Iris pigment epithelial cell (primary cell): ENCODE measurements at regions not wholly inside any gene's neighbourhood (a gene's known extent, or its start where the extent isn't known, plus 50 kb on each side); places are given as distances from the start of the nearest gene placed in this dataset.

Source experiments
- DNase-seq: peaks from one replicate; pipeline ENCODE4 v3.0.0-alpha.2; 2011; ENCODE audit warnings: low read depth

- no peak for DNase-seq
Measured at GRCh38 chr5:160956051-160956450, 104.0 kb upstream of the ATP10B start.

GRCh38 chr5:160950311-160950710, 98.3 kb upstream of the ATP10B start:
- DNase-seq: no peak

- DNase-seq: no peak
Measured at GRCh38 chr5:160940725-160941124, 88.7 kb upstream of the ATP10B start.

- DNase-seq: peak; percentile 11
Measured at GRCh38 chr5:160938532-160938931, 86.5 kb upstream of the ATP10B start.

- no peak for DNase-seq
Measured at GRCh38 chr5:160937570-160937969, 85.6 kb upstream of the ATP10B start.

GRCh38 chr5:160935776-160936175, 83.8 kb upstream of the ATP10B start:
- no peak for DNase-seq

- DNase-seq: no peak
Measured at GRCh38 chr5:160931283-160931682, 79.3 kb upstream of the ATP10B start.

- peak; percentile 3 for DNase-seq
Measured at GRCh38 chr5:160930406-160930805, 78.4 kb upstream of the ATP10B start.

- DNase-seq: no peak
Measured at GRCh38 chr5:160929906-160930305, 77.9 kb upstream of the ATP10B start.

- DNase-seq: no peak
Measured at GRCh38 chr5:160929360-160929759, 77.3 kb upstream of the ATP10B start.

GRCh38 chr5:160926428-160926827, 74.4 kb upstream of the ATP10B start:
- no peak for DNase-seq

- DNase-seq: no peak
Measured at GRCh38 chr5:160925281-160925680, 73.3 kb upstream of the ATP10B start.

GRCh38 chr5:160923936-160924710, 72.1 kb upstream of the ATP10B start:
- no peak for DNase-seq

GRCh38 chr5:160923411-160923810, 71.4 kb upstream of the ATP10B start:
- no peak for DNase-seq

- DNase-seq: no peak
Measured at GRCh38 chr5:160922311-160922710, 70.3 kb upstream of the ATP10B start.

GRCh38 chr5:160921423-160922285, 69.6 kb upstream of the ATP10B start:
- no peak for DNase-seq

GRCh38 chr5:160919626-160920025, 67.6 kb upstream of the ATP10B start:
- DNase-seq: no peak

GRCh38 chr5:160918386-160918785, 66.4 kb upstream of the ATP10B start:
- DNase-seq: no peak

GRCh38 chr5:160906090-160906489, 54.1 kb upstream of the ATP10B start:
- DNase-seq: no peak

- DNase-seq: no peak
Measured at GRCh38 chr5:160905285-160905684, 53.3 kb upstream of the ATP10B start.

GRCh38 chr5:160904591-160904990, 52.6 kb upstream of the ATP10B start:
- DNase-seq: no peak

GRCh38 chr5:160903551-160903950, 51.5 kb upstream of the ATP10B start:
- DNase-seq: no peak

GRCh38 chr5:160903076-160903475, 51.1 kb upstream of the ATP10B start:
- DNase-seq: no peak
